B cell (primary cell): ENCODE measurements at regions not wholly inside any gene's neighbourhood (a gene's known extent, or its start where the extent isn't known, plus 50 kb on each side); places are given as distances from the start of the nearest gene placed in this dataset.

Source experiments
- ATAC-seq: fragments of 200-7000 bp; cut with Tn5 transposase; one replicate; pipeline ENCODE4 v1.10.0; 2021; ENCODE audit warnings: low read depth, mild to moderate bottlenecking, moderate number of reproducible peaks, moderate library complexity
- CTCF ChIA-PET: fragments of 350-600 bp; sonication (Branson Sonifier 250); formaldehyde crosslinking; loops from one replicate; lab custom pipeline; 2021; ENCODE audit warnings: antibody characterized with exemption, inconsistent platforms; lab: Charles Lee
- POLR2A ChIA-PET: fragments of 350-600 bp; sonication (Branson Sonifier 250); formaldehyde crosslinking; loops from one replicate; lab custom pipeline; 2021; ENCODE audit warnings: antibody characterized with exemption; lab: Charles Lee
- DNase-seq: peaks from one replicate; pipeline ENCODE4 v3.0.0; 2013
- H2AFZ ChIP-seq: 2 replicates; pipeline ENCODE4 v1.6.1; 2012; ENCODE audit warnings: mild to moderate bottlenecking, low read depth, low read length; ENCODE audit not compliant: insufficient read depth, poor library complexity, severe bottlenecking
- H3K27ac ChIP-seq, 2 donors: 1 replicate in 1 of 2; 2 replicates in 1 of 2; pipeline ENCODE4 v1.5.1; 2012 to 2013; ENCODE audit warnings: low read length in 2 of 2, mild to moderate bottlenecking in 2 of 2, moderate library complexity in 1 of 2
- H3K27me3 ChIP-seq, 4 experiments: fragments of 200-600 bp in 1 of 4; sonication (generic) in 1 of 4; replicated peaks in 1 of 4; 1 replicate in 2 of 4; 2 replicates in 2 of 4; pipeline versions ENCODE4 v1.6.1 to v1.7.0; 2013 to 2016; ENCODE audit warnings: low read length in 3 of 4, mild to moderate bottlenecking in 2 of 4, mixed read lengths in 1 of 4, moderate library complexity in 1 of 4; ENCODE audit not compliant: insufficient read depth in 4 of 4, control insufficient read depth in 3 of 4; ENCODE audit errors: control extremely low read depth in 1 of 4
- H3K36me3 ChIP-seq, 2 experiments: replicated peaks in 1 of 2; 1 replicate in 1 of 2; 2 replicates in 1 of 2; pipeline versions ENCODE4 v1.6.1 to v1.7.1; 2013; ENCODE audit warnings: low read length in 1 of 2; ENCODE audit not compliant: insufficient read depth in 2 of 2, control insufficient read depth in 1 of 2; ENCODE audit errors: control extremely low read depth in 1 of 2, extremely low read depth in 1 of 2
- H3K4me1 ChIP-seq, 2 donors: fragments of 200-600 bp in 1 of 2; sonication (generic) in 1 of 2; 1 replicate in 1 of 2; 2 replicates in 1 of 2; pipeline versions ENCODE4 v1.5.1 to v1.6.1; 2013 to 2017; ENCODE audit warnings: low read length in 2 of 2; ENCODE audit not compliant: control insufficient read depth in 2 of 2, insufficient read depth in 2 of 2
- H3K4me2 ChIP-seq: replicated peaks from 2 replicates; pipeline ENCODE3; 2012; ENCODE audit warnings: mild to moderate bottlenecking, low read depth, low read length; ENCODE audit not compliant: poor library complexity, severe bottlenecking
- H3K4me3 ChIP-seq, 5 experiments: fragments of 200-600 bp in 1 of 5; sonication (generic) in 1 of 5; 1 replicate in 3 of 5; 2 replicates in 2 of 5; pipeline versions ENCODE4 v1.5.1 to v1.7.0; 2011 to 2016; ENCODE audit warnings: low read length in 4 of 5, mild to moderate bottlenecking in 4 of 5, low read depth in 2 of 5, control low read depth in 1 of 5, moderate library complexity in 1 of 5; ENCODE audit not compliant: insufficient read depth in 1 of 5; ENCODE audit errors: control extremely low read depth in 1 of 5, extremely low read depth in 1 of 5
- H3K79me2 ChIP-seq: fragments of 200-600 bp; sonication (generic); one replicate; pipeline ENCODE4 v1.6.0; 2016; ENCODE audit warnings: low read length; ENCODE audit not compliant: control insufficient read depth, insufficient read depth
- H3K9ac ChIP-seq: fragments of 200-600 bp; sonication (generic); 2 replicates; pipeline ENCODE4 v1.6.1; 2017; ENCODE audit warnings: mild to moderate bottlenecking, low read length, moderate library complexity
- H3K9me3 ChIP-seq, 3 donors: one replicate each; pipeline versions ENCODE4 v1.6.1 to v1.7.1; 2013; ENCODE audit warnings: low read length in 2 of 3; ENCODE audit not compliant: control insufficient read depth in 2 of 3, insufficient read depth in 1 of 3; ENCODE audit errors: control extremely low read depth in 1 of 3
- H4K20me1 ChIP-seq: 2 replicates; pipeline ENCODE4 v1.6.0; 2012; ENCODE audit warnings: mild to moderate bottlenecking, low read length; ENCODE audit not compliant: insufficient read depth, control insufficient read depth, poor library complexity, severe bottlenecking
- H3K27ac Mint-ChIP-seq: one replicate; pipeline ENCODE4 v1.8.0; 2021; ENCODE audit warnings: mixed read lengths
- H3K27me3 Mint-ChIP-seq: one replicate; pipeline ENCODE4 v1.8.0; 2021; ENCODE audit warnings: mixed read lengths
- H3K4me1 Mint-ChIP-seq: one replicate; pipeline ENCODE4 v1.8.0; 2021; ENCODE audit warnings: mixed read lengths
- H3K4me3 Mint-ChIP-seq: one replicate; pipeline ENCODE4 v1.8.0; 2021; ENCODE audit warnings: mixed read lengths
- H3K9me3 Mint-ChIP-seq: one replicate; pipeline ENCODE4 v1.8.0; 2022; ENCODE audit warnings: mixed read lengths; ENCODE audit not compliant: insufficient read depth
- EZH2 ChIP-seq: IDR thresholded peaks from 2 replicates; pipeline ENCODE4 v1.6.1; 2012; ENCODE audit warnings: borderline replicate concordance, low read depth, mild to moderate bottlenecking, moderate library complexity, low read length; ENCODE audit not compliant: insufficient read depth, poor library complexity, severe bottlenecking
- WGBS: methylation state at CpG from one replicate; pipeline ENCODE4 v1.1.5; 2013; ENCODE audit warnings: missing lambda C conversion rate; ENCODE audit not compliant: insufficient coverage; 5-methylcytosine and 5-hydroxymethylcytosine counted together
- intact Hi-C: fragments of 100-400 bp; cut with micrococcal nuclease; formaldehyde crosslinking; loops from one replicate; pipeline ENCODE4 v1.10.0; 2022
- TF ChIP-seq, protein P1 (sequence below): fragments of 200-600 bp; IDR thresholded peaks from one replicate; pipeline ENCODE4 v1.8.0; 2022; ENCODE audit warnings: antibody characterized with exemption, mild to moderate bottlenecking

DNA sequence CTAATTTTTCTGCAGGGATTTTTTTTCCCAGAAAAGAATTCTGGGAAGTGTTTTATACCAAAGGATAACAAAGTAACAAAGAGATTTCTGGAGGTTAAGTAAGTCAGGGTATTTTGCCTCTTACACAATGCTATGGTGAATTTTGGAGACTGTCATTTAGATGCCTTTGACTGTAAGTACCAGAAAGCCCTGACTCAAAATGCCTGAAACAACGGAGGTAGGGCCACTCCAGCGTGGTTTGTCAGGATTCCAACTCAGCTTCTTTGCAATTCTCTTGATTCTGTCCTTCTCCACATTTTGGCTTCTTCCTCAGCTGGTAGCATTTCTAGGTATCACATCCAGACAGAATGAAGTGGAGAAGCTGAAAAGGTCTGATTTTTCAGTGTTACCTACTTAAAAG lies 106.5 kb downstream of the UCHL5 start:
- 66% methylated on average over 2 of the region's 2 CpGs for WGBS
- Histone ChIP-seq H3K4me2 (no peak overlapping the region), H3K27ac (no peak overlapping the region), H3K36me3 (no peaks in the 10 kb centered on the region), H3K4me3 (no peak overlapping the region), H2AFZ (no peak overlapping the region), H3K4me1 (no peaks in the 10 kb centered on the region), H3K9me3 (no peaks in the 10 kb centered on the region), H3K27me3 (no peaks in the 10 kb centered on the region), H3K9ac (no peak overlapping the region), H4K20me1 (no peaks in the 10 kb centered on the region), H3K79me2 (no peaks in the 10 kb centered on the region)
- intact Hi-C loops = no loop called here
- no peak overlapping the region for H3K4me3 Mint-ChIP-seq
- TF ChIP-seq, protein P1, sequence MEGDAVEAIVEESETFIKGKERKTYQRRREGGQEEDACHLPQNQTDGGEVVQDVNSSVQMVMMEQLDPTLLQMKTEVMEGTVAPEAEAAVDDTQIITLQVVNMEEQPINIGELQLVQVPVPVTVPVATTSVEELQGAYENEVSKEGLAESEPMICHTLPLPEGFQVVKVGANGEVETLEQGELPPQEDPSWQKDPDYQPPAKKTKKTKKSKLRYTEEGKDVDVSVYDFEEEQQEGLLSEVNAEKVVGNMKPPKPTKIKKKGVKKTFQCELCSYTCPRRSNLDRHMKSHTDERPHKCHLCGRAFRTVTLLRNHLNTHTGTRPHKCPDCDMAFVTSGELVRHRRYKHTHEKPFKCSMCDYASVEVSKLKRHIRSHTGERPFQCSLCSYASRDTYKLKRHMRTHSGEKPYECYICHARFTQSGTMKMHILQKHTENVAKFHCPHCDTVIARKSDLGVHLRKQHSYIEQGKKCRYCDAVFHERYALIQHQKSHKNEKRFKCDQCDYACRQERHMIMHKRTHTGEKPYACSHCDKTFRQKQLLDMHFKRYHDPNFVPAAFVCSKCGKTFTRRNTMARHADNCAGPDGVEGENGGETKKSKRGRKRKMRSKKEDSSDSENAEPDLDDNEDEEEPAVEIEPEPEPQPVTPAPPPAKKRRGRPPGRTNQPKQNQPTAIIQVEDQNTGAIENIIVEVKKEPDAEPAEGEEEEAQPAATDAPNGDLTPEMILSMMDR = no peak
- TF ChIP-seq EZH2 = no peak
- H3K4me1 Mint-ChIP-seq = peaks cover 6% of the 10 kb centered on the region
- H3K27me3 Mint-ChIP-seq = no peaks in the 10 kb centered on the region
- DNase-seq (no peak), ATAC-seq (no peak)
- ChIA-PET POLR2A (no interaction called here), CTCF (no interaction called here)
- no peaks in the 10 kb centered on the region for H3K9me3 Mint-ChIP-seq
- H3K27ac Mint-ChIP-seq = no peak overlapping the region

DNA sequence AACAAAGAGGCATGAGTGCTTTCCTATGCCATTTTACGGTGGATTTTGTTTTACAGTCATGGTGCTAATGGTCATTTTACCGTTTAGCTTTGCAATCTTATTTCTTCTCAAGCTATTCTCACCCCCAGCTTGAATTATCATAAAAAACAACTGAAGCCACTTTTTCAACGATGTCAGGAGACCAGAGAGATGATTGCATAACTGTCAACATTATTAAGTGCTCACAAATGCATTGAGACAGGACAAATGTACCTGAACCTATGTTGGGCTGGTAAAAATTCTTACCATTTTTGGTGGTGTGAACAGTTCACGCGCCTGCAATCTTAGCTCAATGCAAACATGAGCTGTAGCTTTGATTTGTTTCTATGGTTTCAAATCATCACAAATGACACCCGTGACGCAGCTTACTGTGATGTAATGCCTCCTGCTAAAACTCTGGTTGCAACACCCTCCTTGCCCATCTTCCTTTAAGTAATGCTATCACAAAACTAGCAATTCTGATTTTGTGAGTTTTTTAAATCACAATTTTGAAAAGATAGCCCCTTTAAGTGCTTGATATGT lies 104.4 kb downstream of the UCHL5 start:
- peaks cover 6% of the 10 kb centered on the region for H3K4me1 Mint-ChIP-seq
- Histone ChIP-seq H3K9ac (no peak overlapping the region), H3K79me2 (no peaks in the 10 kb centered on the region), H3K27ac (no peak overlapping the region), H3K9me3 (no peaks in the 10 kb centered on the region), H3K36me3 (no peaks in the 10 kb centered on the region), H3K4me1 (no peaks in the 10 kb centered on the region), H4K20me1 (no peaks in the 10 kb centered on the region), H3K4me2 (no peak overlapping the region), H3K27me3 (no peaks in the 10 kb centered on the region), H2AFZ (no peak overlapping the region), H3K4me3 (no peak overlapping the region)
- no peak overlapping the region for H3K4me3 Mint-ChIP-seq
- ChIA-PET CTCF (interaction anchor here (1.3 kb wide), 1 partner anchor 481 kb away, joined by 4 read pairs; no protein-coding TSS in a partner anchor), POLR2A (no interaction called here)
- no peak overlapping the region for H3K27ac Mint-ChIP-seq
- ATAC-seq (no peak), DNase-seq (no peak)
- intact Hi-C loops = no loop called here
- no peaks in the 10 kb centered on the region for H3K27me3 Mint-ChIP-seq
- no peaks in the 10 kb centered on the region for H3K9me3 Mint-ChIP-seq
- WGBS = 100% methylated on average over 5 of the region's 7 CpGs
- no peak for TF ChIP-seq EZH2
- TF ChIP-seq, protein P1 = no peak
